Ascending aorta (tissue), 2 donors: ENCODE measurements at regions not wholly inside any gene's neighbourhood (a gene's known extent, or its start where the extent isn't known, plus 50 kb on each side); places are given as distances from the start of the nearest gene placed in this dataset.

Experiments used
- DNase-seq, 2 donors: peaks; one replicate each; pipeline ENCODE4 v3.0.0-alpha.2; 2019; ENCODE audit warnings: low spot score in 2 of 2
- H3K27ac ChIP-seq, 2 donors: fragments of 200-600 bp; sonication (generic); one replicate each; pipeline ENCODE4 v1.5.1; 2016 to 2017; ENCODE audit warnings: mild to moderate bottlenecking in 1 of 2
- H3K27me3 ChIP-seq: fragments of 200-600 bp; sonication (generic); one replicate; pipeline ENCODE4 v1.5.1; 2017
- H3K36me3 ChIP-seq, 2 donors: fragments of 200-600 bp; sonication (generic); one replicate each; pipeline ENCODE4 v1.5.1; 2016
- H3K4me1 ChIP-seq, 2 donors: fragments of 200-600 bp; sonication (generic); one replicate each; pipeline ENCODE4 v1.5.1; 2016 to 2017; ENCODE audit warnings: mild to moderate bottlenecking in 1 of 2
- H3K4me3 ChIP-seq, 2 donors: fragments of 200-600 bp; sonication (generic); one replicate each; pipeline ENCODE4 v1.5.1; 2016 to 2017; ENCODE audit warnings: mild to moderate bottlenecking in 1 of 2
- H3K9me3 ChIP-seq, 2 donors: fragments of 200-600 bp; sonication (generic); one replicate each; pipeline ENCODE4 v1.5.1; 2016
- intact Hi-C: fragments of 100-400 bp; cut with DNase I; formaldehyde crosslinking; loops from one replicate; pipeline ENCODE4 v1.15.1; 2023
- TF ChIP-seq, protein P1 (sequence below), 3 experiments: fragments of 200-600 bp in 2 of 3; fragments of 450-650 bp in 1 of 3; sonication (generic) in 2 of 3; IDR thresholded peaks; one replicate each; pipeline ENCODE4 v1.5.1; 2016 to 2019; ENCODE audit warnings: antibody characterized with exemption in 3 of 3, mild to moderate bottlenecking in 1 of 3, moderate library complexity in 1 of 3

DNA sequence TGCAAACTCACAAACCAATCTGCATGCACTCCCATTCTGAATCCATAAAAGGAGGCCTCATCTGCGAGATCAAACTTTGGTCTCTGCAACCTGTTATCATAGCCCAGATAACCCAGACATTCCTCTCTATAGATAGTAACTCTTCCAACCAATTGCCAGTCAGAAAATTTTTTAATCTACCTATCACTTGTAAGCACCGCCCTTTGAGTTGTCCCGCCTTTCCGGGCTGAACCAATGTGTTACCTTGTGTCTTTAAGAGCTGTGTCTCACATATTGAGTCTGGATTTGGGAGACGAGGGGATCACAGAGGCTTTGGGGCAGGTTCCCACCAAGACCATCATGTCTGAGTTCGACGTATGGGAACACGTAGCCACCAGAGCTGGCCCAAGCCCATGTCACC lies 91.1 kb upstream of the PPP1R26 start:
- no peaks in the 10 kb centered on the region for H3K27me3 ChIP-seq
- no peak overlapping the region for H3K27ac ChIP-seq

DNA sequence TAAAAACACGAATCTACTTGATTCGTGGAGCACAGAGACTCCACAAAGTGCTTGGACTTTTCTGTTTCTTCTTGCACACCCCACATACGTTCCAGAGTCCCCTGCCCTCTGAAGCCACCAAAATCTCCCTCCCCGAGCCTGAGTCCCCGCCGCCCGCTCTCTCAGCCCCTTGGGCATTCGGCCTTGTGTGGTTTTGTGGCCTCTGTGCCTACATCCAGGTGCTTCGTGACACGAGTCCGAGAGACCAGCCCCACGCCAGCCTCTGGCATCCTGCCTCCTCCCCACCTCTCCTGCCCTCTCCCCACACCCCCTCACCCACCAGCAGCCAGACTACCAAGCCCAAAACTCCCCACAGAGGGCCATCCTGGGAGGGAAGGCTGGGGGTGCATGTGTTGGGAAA lies 87.8 kb upstream of the PPP1R26 start:
- DNase-seq, result no peak
- Histone ChIP-seq H3K36me3 (no peaks in the 10 kb centered on the region), H3K27me3 (no peaks in the 10 kb centered on the region), H3K4me1 (no peaks in the 10 kb centered on the region), H3K27ac (no peak overlapping the region), H3K4me3 (no peak overlapping the region), H3K9me3 (no peaks in the 10 kb centered on the region)
- intact Hi-C loops, result no loop called here
- TF ChIP-seq, protein P1, sequence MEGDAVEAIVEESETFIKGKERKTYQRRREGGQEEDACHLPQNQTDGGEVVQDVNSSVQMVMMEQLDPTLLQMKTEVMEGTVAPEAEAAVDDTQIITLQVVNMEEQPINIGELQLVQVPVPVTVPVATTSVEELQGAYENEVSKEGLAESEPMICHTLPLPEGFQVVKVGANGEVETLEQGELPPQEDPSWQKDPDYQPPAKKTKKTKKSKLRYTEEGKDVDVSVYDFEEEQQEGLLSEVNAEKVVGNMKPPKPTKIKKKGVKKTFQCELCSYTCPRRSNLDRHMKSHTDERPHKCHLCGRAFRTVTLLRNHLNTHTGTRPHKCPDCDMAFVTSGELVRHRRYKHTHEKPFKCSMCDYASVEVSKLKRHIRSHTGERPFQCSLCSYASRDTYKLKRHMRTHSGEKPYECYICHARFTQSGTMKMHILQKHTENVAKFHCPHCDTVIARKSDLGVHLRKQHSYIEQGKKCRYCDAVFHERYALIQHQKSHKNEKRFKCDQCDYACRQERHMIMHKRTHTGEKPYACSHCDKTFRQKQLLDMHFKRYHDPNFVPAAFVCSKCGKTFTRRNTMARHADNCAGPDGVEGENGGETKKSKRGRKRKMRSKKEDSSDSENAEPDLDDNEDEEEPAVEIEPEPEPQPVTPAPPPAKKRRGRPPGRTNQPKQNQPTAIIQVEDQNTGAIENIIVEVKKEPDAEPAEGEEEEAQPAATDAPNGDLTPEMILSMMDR (IDR thresholded peaks at IDR 0.05), result no peak

More for the DNA sequence above, 91.1 kb upstream of the PPP1R26 start:
- TF ChIP-seq, protein P1 (IDR thresholded peaks at IDR 0.05), result no peak
- H3K4me3 ChIP-seq, result no peak overlapping the region
- H3K4me1 ChIP-seq, result no peaks in the 10 kb centered on the region
- no peaks in the 10 kb centered on the region for H3K9me3 ChIP-seq
- intact Hi-C loops, result no loop called here
- DNase-seq, result no peak
- no peaks in the 10 kb centered on the region for H3K36me3 ChIP-seq

DNA sequence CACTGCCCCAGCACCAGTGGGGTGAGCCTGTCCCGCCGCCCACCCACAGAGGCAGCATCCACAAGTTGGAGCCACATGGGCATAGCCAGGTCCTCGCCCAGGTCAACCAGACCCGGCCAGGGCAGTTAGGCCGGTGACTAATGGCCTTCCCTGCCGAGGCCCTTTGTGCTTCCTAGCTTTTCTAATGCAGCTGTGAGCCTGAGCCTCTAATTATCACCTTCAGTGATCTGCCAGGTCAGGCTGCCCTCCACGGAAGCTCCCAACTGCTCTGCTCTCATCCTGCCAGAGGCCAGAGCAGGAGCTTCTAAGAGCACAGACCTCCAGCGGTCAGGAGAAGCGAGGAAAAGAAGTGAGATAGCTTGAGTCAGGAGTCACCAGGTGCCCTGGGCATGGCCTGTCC lies 87.1 kb upstream of the PPP1R26 start:
- intact Hi-C loops, result no loop called here
- Histone ChIP-seq H3K9me3 (no peaks in the 10 kb centered on the region), H3K4me3 (no peak overlapping the region), H3K36me3 (no peaks in the 10 kb centered on the region), H3K4me1 (no peaks in the 10 kb centered on the region), H3K27ac (no peak overlapping the region), H3K27me3 (no peaks in the 10 kb centered on the region)
- DNase-seq, result no peak
- TF ChIP-seq, protein P1 (IDR thresholded peaks at IDR 0.05), result no peak

DNA sequence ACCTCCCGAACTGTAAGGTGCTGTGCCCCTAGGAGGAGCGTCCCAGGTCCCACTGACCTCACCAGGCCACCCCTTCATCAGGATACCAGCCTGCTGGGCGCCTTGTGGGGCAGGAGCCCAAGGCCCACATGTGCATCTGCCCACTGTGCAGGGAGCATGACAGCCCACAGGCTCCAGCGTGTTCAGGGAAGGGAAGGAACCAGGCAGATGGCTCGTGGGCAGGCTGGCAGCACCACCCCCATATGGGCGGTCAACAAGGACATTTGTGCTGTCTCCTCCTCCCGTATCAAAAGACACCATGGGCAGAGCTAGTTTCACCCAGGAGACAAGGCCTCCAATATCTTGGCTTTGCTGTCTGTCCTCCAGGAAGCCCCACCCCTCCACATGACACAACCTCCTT lies 85.5 kb upstream of the PPP1R26 start:
- H3K4me1 ChIP-seq, result no peaks in the 10 kb centered on the region
- no peak overlapping the region for H3K27ac ChIP-seq
- no peaks in the 10 kb centered on the region for H3K27me3 ChIP-seq
- TF ChIP-seq, protein P1 (IDR thresholded peaks at IDR 0.05), result no peak
- no peak overlapping the region for H3K4me3 ChIP-seq
- no peaks in the 10 kb centered on the region for H3K9me3 ChIP-seq
- intact Hi-C loops, result no loop called here
- no peak for DNase-seq
- no peaks in the 10 kb centered on the region for H3K36me3 ChIP-seq

DNA sequence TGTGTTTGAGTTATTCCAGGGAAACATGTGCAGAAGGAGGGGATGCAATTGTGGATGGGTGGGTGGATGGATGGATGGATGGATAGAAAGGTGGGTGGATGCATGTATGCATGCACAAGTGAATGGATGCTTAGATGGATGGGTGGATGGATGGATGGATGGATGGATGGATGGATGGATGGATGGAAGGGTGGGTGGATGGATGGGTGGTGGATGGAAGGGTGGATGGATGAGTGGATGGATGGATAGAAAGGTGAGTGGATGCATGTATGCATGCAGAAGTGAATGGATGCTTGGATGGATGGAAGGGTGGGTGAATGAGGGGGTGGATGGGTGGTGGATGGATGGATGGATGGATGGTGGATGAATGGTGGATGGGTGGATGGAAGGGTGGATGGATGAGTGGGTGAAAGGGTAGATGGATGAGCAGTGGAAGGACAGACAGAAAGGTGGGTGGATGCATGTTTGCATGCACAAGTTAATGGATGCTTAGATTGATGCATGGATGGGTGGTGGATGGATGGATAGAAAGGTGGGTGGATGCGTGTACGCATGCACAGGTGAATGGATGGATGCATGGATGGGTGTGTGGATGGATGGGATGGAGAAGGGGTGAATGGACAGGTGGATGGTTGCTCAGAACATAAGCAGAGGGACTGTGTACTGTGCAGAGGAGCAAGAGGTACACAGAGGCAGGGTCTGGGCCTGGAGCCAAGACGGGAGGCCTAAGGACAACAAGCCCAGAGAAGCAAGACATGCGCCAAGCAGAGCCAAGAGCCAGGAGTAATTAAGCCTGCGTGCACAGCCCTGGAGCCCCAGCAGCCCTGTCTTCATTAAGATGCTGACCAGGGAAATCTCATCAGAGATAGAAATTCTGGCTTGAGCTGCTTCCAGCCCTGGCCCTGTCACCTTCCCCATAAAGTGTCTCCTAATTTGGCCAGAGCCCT lies 84.6 kb upstream of the PPP1R26 start:
- no peaks in the 10 kb centered on the region for H3K9me3 ChIP-seq
- H3K4me3 ChIP-seq, result no peak overlapping the region
- no peaks in the 10 kb centered on the region for H3K27me3 ChIP-seq
- H3K27ac ChIP-seq, result no peak overlapping the region
- intact Hi-C loops, result no loop called here
- H3K4me1 ChIP-seq, result no peaks in the 10 kb centered on the region
- TF ChIP-seq, protein P1 (IDR thresholded peaks at IDR 0.05), result no peak
- no peaks in the 10 kb centered on the region for H3K36me3 ChIP-seq
- no peak for DNase-seq
